ENCODE measurements at regions not wholly inside any gene's neighbourhood (a gene's known extent, or its start where the extent isn't known, plus 50 kb on each side); places are given as distances from the start of the nearest gene placed in this dataset.

DNA sequence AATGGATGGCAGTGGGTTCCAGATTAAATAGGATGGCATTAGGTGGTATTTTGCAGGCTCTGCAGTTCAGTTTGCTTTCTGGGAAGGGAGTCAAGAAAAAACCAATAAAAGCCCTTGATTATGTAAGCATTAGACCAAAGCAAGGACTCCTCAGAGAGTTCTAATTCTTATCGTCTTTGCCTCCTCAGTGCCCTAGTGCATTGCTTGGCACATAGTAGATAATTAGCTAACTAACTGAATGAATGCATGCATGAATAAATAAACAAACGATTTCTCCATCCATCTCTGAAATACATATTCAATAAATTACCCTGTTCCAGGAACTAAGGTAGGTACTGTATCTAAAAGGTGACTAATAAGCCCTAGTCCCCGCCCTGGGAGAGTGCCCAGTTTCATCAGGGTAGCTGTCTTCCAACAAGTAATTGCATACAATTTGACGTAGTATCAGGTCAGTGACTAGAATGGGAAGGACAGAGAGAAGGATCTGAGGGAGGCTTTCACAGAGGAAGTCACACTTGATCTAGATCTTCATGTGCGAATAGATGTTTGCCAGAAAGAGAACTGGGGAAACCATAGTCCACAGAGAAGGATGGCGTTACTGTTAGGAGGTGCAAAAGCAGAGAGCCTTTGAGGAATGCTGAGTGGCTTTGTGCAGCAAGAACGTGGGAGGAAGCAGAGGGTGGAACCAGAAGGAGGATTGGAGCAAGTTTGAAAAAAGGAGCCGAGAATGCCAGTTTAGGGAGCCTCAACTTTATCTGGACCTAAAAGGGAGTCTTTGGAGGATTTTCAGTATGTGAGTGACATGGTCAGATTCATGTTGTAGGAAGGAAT lies 111.4 kb downstream of the TBX19 start (continued):
- TF ChIP-seq, protein P1, sequence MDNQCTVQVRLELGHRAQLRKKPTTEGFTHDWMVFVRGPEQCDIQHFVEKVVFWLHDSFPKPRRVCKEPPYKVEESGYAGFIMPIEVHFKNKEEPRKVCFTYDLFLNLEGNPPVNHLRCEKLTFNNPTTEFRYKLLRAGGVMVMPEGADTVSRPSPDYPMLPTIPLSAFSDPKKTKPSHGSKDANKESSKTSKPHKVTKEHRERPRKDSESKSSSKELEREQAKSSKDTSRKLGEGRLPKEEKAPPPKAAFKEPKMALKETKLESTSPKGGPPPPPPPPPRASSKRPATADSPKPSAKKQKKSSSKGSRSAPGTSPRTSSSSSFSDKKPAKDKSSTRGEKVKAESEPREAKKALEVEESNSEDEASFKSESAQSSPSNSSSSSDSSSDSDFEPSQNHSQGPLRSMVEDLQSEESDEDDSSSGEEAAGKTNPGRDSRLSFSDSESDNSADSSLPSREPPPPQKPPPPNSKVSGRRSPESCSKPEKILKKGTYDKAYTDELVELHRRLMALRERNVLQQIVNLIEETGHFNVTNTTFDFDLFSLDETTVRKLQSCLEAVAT (IDR thresholded peaks at IDR 0.05), result no peak
- TF ChIP-seq SMARCA5 (IDR thresholded peaks at IDR 0.05) (no peak), MXI1 (IDR thresholded peaks at IDR 0.05; ENCODE audit: low read depth, low read length) (no peak)

DNA sequence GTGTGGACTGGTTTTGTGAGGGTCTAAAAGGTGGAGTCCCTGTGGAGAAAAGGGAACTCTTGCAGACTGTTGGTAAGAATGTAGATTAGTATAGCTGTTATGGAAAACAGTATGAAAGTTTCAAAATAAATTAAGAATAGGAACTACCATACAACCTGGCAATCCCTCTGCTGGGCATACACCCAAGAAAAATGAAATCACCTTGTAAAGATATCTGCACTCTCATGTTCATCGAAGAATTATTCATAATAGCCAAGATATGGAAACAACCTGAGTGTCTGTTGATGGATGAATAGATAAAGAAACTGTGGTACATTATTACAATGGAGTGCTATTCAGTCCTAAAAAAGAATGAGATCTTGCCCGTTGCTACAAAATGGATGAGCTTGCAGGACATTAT lies 109.6 kb downstream of the TBX19 start:
- no peaks in the 10 kb centered on the region for H4K20me1 ChIP-seq (ENCODE audit: control insufficient read depth, insufficient read depth)
- SMC1A ChIA-PET (ENCODE audit: uncharacterized antibody, unreplicated experiment), result no interaction called here
- no peak overlapping the region for H2AFZ ChIP-seq (ENCODE audit: control insufficient read depth, low read depth, low read length)
- H3K4me2 ChIP-seq (ENCODE audit: control insufficient read depth, insufficient read depth), result no peak overlapping the region
- H3K9ac ChIP-seq (ENCODE audit: control insufficient read depth, insufficient read depth, low read length), result no peak overlapping the region
- POLR2A ChIA-PET, result interaction anchor here (0.7 kb wide), 1 partner anchor 836 kb away, joined by 4 read pairs; no protein-coding TSS in a partner anchor
- intact Hi-C loops (cut with micrococcal nuclease; ENCODE audit: unreplicated experiment), result no loop called here
- in situ Hi-C loops (cut with MboI), result no loop called here
- no peaks in the 10 kb centered on the region for H3K36me3 ChIP-seq (ENCODE audit: control insufficient read depth in 2 of 2, insufficient read depth in 2 of 2, low read length in 1 of 2)
- RAD21 ChIA-PET (ENCODE audit: unreplicated experiment), result no interaction called here
- CTCF ChIA-PET, result interaction anchor here (0.8 to 1.5 kb wide), 4 partner anchors 9 to 213 kb away, joined by 3 read pairs; no protein-coding TSS in a partner anchor
- WGBS (ENCODE audit: insufficient coverage, insufficient replicate concordance, low lambda C conversion rate, missing lambda C conversion rate), result 8% methylated on average over 2 of the region's 2 CpGs
- FAIRE-seq (no peak), ATAC-seq (no peak), DNase-seq (ENCODE audit: low read depth, low spot score) (no peak)
- no peak overlapping the region for H3K27ac ChIP-seq (ENCODE audit: control insufficient read depth, insufficient read depth)
- no TSS peak for BruUV-seq (replicated peaks)
- TF ChIP-seq IRF4 (IDR thresholded peaks at IDR 0.05; ENCODE audit: low read depth, low read length) (no peak), BACH1 (IDR thresholded peaks at IDR 0.05; ENCODE audit: borderline replicate concordance) (no peak), CHD1 (IDR thresholded peaks at IDR 0.05; ENCODE audit: low read depth, low read length) (no peak), TAF1 (IDR thresholded peaks at IDR 0.05; ENCODE audit: borderline replicate concordance, low read depth, low read length) (no peak), BCL3 (IDR thresholded peaks at IDR 0.05; ENCODE audit: borderline replicate concordance, insufficient read depth, low read depth, low read length, poor library complexity, severe bottlenecking) (no peak), CBX5 (IDR thresholded peaks at IDR 0.05; ENCODE audit: low read depth) (no peak), NFYA (IDR thresholded peaks at IDR 0.05; ENCODE audit: borderline replicate concordance, low read depth, low read length) (no peak)
- TF ChIP-seq, protein P2, sequence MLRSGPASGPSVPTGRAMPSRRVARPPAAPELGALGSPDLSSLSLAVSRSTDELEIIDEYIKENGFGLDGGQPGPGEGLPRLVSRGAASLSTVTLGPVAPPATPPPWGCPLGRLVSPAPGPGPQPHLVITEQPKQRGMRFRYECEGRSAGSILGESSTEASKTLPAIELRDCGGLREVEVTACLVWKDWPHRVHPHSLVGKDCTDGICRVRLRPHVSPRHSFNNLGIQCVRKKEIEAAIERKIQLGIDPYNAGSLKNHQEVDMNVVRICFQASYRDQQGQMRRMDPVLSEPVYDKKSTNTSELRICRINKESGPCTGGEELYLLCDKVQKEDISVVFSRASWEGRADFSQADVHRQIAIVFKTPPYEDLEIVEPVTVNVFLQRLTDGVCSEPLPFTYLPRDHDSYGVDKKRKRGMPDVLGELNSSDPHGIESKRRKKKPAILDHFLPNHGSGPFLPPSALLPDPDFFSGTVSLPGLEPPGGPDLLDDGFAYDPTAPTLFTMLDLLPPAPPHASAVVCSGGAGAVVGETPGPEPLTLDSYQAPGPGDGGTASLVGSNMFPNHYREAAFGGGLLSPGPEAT (IDR thresholded peaks at IDR 0.05; ENCODE audit: low read depth), result no peak
- TF ChIP-seq, protein P3, sequence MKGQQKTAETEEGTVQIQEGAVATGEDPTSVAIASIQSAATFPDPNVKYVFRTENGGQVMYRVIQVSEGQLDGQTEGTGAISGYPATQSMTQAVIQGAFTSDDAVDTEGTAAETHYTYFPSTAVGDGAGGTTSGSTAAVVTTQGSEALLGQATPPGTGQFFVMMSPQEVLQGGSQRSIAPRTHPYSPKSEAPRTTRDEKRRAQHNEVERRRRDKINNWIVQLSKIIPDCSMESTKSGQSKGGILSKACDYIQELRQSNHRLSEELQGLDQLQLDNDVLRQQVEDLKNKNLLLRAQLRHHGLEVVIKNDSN (IDR thresholded peaks at IDR 0.05; ENCODE audit: borderline replicate concordance, extremely low read length, insufficient read depth, low read depth, low read length), result no peak
- no peaks in the 10 kb centered on the region; a peak in 1 of 4 replicates for H3K27me3 ChIP-seq (replicated peaks in 1 of 2; ENCODE audit: control insufficient read depth in 2 of 2, insufficient read depth in 2 of 2, low read length in 1 of 2)
- H3K9me3 ChIP-seq (replicated peaks; ENCODE audit: control insufficient read depth, insufficient read depth, low read length), result no peaks in the 10 kb centered on the region; the same call in 2 of the 3 replicates
- H3K79me2 ChIP-seq (ENCODE audit: control insufficient read depth, insufficient read depth, low read length), result no peaks in the 10 kb centered on the region
- no peak overlapping the region for H3K4me3 ChIP-seq
- no peaks in the 10 kb centered on the region for H3K4me1 ChIP-seq (ENCODE audit: control insufficient read depth, insufficient read depth, low read length)

Data from GM12878 (cell line).